Sigmoid colon (tissue), 4 donors: ENCODE measurements at regions not wholly inside any gene's neighbourhood (a gene's known extent, or its start where the extent isn't known, plus 50 kb on each side); places are given as distances from the start of the nearest gene placed in this dataset.

ENCODE experiments used
- CTCF ChIP-seq, 4 experiments: fragments of 450-650 bp in 3 of 4; fragments of 200-600 bp in 1 of 4; IDR thresholded peaks; one replicate each; pipeline ENCODE4 v1.5.1; 2016 to 2019; ENCODE audit warnings: antibody characterized with exemption in 4 of 4, mild to moderate bottlenecking in 3 of 4, moderate library complexity in 2 of 4
- EP300 ChIP-seq, 4 donors: sonication (generic); formaldehyde crosslinking; IDR thresholded peaks; one replicate each; pipeline ENCODE4 v1.6.1; 2017; ENCODE audit warnings: antibody characterized with exemption in 4 of 4
- POLR2A ChIP-seq, 2 donors: fragments of 450-650 bp; IDR thresholded peaks; one replicate each; pipeline ENCODE4 v1.6.1; 2016; ENCODE audit warnings: antibody characterized with exemption in 2 of 2, mild to moderate bottlenecking in 2 of 2, moderate library complexity in 2 of 2
- POLR2AphosphoS5 ChIP-seq, 4 donors: sonication (generic); formaldehyde crosslinking; IDR thresholded peaks; one replicate each; pipeline ENCODE4 v1.6.1; 2017; ENCODE audit warnings: antibody characterized with exemption in 4 of 4

DNA sequence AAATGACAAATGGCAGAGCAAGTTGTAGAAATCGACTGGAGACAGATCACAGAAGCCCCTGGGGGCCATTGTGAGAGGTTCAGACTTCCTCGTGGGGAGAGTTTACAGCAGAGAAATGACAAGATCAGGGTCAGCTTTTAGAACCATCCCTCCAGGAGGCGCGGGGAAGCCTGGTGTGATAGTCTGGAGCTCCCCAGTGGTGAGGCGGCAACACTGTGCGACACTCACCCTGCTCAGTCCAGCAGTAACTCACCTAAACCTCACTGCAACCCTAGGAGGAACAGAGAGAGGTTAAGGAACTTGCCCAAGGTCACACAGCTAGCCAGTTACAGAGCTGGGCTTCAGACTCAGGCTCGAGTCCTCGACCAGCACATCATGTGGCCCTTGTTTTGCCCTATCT lies 123.4 kb upstream of the IRX3 start:
- TF ChIP-seq CTCF (IDR thresholded peaks at IDR 0.05) (no peak), POLR2A (IDR thresholded peaks at IDR 0.05) (no peak), POLR2AphosphoS5 (IDR thresholded peaks at IDR 0.05) (no peak), EP300 (IDR thresholded peaks at IDR 0.05) (no peak)
